HG02938 (cell line): ENCODE measurements at regions not wholly inside any gene's neighbourhood (a gene's known extent, or its start where the extent isn't known, plus 50 kb on each side); places are given as distances from the start of the nearest gene placed in this dataset.
"Not testable (repeated sequence)": the region's sequence is repeated elsewhere in the genome, so short reads cannot be mapped to it uniquely, and the experiment has no call there.

Experiments used
- ATAC-seq: cut with Tn5 transposase; IDR thresholded peaks from one replicate; pipeline ENCODE4 v1.9.1; 2021; ENCODE audit warnings: mild to moderate bottlenecking, moderate library complexity; ENCODE audit not compliant: unreplicated experiment

DNA sequence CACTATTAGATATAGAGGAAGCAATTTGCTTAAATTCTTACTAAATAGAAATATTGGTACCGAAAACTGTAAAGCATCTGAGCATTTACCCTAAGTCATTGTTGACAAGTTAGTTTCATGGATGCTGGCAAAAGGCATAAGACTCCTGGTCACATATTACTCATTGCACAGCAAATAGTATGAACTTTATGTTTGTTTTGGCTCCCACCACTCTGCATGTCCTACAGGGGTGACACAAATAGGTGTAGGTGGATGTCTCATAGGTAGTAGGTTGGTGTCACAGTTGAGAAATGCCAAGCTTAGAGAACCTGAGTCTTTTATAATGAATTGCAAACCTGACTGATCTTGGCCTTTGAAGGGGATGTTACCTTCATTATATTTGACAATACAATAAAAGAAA is 199.6 kb upstream of the SEMA3D start:
- no peak for ATAC-seq

DNA sequence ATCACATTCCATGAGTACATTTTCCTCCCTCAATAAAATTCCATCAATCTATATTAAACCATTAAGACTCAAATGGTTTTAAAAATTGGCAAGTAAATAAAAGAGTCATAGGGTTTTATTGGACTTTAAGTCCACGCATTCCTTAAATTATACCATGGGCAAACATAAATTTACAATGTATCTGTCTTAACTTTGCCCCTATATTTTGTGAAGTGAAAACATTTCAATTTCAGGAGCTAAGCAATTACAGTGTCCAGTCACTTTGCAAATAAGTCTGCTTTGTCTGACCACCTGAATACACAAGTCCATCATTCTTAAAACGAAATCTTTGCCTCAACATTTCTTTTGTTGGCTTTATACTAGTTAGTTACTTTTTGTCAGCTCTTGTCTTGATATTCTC is 197.5 kb upstream of the SEMA3D start:
- no peak for ATAC-seq

DNA sequence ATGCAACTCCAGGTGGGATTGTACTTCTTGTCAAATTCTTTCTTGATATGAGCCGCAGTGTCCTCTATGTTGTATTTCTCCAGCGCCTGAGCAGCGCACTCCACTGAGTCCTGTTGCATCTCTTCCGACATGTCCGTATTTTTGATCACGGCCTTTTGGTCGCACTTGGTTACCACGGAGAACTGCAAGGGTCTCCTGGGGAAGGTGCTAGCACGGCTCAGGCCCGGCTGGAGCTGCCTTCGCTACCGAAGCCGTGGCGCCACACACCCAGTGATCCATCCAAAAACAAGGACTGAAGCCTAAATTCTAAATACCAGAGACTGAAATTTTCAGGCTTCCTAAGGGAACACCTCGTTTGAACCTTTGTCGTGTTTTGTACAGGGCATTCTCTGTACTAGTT is 194.4 kb upstream of the SEMA3D start:
- ATAC-seq = no peak

DNA sequence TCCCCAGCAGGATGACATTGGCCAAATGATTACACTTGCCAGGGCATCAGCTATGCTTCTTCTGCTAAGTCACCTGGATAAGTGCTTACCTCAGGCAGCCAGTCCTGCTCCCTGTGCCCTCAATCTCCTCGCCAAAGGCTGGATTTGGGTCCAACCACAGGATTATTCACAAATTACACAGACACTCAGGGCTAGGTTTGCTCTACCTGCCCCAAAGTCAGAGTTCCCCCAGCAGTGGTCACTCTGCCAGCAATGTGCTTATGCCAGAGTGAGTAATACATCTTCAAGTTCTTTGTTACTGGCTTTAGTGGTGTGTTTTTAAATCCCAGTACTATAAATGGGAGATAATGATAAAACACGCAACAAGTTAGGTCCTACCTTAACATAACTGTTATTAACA is 189.7 kb upstream of the SEMA3D start:
- ATAC-seq = no peak

DNA sequence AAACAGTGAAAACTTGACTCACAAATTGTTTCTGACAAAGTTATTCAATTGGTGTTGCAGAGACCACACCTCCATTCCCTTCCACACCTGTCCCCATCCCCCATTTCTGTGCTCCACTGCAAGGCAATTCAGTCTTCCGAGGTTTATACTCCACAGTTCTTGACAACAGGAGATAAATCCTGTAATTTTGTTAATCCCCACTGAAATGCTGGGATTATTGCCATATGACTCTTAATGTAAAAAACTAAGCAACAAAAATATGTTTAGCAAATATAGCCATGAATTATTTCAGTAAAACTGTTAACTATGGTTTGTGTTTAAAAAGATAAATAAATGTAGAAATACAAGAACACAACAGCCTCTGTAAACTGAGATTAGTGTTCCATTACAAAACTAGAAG is 170.1 kb upstream of the SEMA3D start:
- ATAC-seq = no peak

DNA sequence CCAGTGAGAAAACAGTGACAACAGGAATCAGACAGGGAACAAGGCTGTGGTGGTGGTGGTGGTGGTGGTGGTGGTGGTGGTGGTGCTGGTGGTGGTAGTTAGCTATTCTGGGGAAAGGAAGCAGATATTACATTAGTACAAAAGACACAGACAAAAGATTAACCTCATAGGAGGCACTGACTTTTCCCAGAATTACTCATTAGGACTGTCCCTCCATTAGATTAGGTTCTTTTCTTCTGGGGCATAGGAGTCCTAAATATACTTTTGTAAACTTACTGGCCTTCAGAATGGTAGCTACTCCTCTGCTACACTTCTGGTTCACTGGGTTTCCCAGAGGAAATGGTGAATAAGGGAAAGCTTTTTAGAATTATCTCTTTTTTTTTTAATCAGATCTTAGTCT is 156.6 kb upstream of the SEMA3D start:
- peak; percentile 66 for ATAC-seq

DNA sequence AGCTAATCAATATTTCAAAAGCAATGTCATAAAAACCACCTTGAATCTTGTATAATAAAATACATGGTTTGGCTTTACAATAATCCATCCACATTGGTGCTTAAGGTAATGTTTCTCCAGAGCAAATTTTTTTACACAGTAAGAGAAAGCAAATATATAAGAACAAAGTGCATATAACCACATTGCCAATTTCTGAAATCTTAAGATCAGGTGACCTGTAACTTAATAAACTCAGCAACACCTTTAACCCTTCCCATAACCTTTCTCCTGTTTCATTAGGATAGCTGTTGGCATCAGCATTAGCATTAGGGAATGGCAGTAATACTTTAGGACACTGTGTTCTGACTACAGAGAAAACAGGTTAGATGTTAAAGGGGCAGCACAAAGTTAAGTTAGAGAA is 155.9 kb upstream of the SEMA3D start:
- ATAC-seq = no peak

DNA sequence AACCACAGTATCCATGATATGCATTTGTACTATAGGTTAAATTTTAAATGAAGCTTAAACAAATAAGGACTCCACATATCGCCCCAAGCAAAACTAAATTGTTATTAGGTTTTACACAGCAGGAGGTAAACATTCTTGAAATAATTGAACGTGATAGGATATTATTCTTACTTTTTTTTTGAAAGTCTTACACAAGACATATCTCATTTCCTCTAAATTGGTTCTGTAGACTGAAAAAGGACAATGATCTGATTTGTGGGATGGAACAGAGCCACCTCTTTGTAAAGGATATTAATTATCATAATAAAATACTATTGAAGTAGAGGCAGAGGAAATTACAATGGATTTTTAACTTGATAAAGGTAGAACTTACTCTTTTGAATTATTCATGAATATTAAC is 155.1 kb upstream of the SEMA3D start:
- ATAC-seq = no peak

DNA sequence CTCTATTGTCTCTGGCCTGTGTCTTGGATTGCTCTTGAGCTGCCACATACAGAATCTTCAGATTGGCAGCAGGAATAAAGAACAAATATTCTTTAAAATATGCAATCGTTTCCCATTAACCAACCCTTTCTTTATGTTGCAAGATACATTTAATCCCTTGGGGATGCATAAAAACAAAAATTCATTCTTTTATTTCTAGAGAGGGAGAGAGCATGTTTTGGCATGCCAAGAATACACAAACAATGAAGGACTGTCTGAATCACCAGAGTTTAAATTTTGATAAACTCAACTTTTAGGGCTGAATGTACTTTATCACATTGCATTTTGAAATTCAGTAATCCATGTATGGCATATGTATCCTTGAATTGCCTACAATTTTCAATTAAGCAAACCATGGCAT is 154.3 kb upstream of the SEMA3D start:
- no peak for ATAC-seq

DNA sequence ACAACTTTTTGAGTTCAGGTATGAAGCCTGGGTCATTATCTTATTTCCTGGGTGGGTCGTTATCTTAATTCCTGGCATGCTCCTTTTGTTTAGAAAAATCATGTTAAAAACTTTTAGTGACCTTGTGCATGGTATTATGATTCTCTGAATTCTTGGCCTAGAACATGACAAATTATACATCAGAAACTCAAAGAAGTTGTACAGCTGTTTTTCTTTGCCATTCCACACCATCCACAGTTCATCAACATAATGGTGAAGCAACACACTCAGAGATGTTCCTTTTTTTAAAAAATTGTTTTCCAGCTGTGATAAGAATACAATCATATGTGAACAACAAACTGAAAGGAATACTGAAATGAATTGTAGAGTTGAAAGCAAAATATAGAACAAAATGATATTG is 149.2 kb upstream of the SEMA3D start:
- no peak for ATAC-seq

DNA sequence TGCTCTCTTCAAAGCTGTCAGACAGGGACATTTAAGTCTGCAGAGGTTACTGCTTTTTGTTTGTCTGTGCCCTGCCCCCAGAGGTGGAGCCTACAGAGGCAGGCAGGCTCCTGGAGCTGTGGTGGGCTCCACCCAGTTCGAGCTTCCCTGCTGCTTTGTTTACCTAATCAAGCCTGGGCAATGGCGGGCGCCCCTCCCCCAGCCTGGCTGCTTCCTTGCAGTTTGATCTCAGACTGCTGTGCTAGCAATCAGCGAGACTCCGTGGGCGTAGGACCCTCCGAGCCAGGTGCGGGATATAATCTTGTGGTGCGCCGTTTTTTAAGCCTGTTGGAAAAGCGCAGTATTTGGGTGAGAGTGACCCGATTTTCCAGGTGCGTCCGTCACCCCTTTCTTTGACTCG is 148.3 kb upstream of the SEMA3D start:
- ATAC-seq = not testable (repeated sequence)

DNA sequence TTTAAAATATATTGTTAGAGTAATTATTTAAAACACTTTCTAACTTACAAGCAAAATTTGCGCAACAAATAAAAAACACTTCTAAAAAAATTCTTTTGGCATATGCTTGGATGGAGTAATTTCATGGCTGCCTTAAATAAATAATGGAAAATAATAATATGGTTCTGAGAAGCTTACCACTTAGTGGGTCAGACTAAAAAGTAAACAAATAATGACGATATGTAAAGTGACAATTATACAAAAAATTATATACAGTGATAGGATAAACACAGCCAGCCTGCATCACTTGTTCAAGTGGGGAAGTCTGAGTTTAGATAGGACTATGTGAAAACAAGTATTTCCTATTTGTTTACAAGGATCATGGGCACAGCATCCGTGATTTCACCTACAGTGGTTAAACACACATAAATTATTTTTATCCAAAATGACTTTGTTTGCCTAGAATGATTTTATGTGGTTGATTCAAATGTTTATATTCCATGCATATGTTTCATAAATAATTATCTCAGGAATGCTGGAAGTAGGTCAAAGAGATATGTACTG is 141.7 kb upstream of the SEMA3D start:
- no peak for ATAC-seq

DNA sequence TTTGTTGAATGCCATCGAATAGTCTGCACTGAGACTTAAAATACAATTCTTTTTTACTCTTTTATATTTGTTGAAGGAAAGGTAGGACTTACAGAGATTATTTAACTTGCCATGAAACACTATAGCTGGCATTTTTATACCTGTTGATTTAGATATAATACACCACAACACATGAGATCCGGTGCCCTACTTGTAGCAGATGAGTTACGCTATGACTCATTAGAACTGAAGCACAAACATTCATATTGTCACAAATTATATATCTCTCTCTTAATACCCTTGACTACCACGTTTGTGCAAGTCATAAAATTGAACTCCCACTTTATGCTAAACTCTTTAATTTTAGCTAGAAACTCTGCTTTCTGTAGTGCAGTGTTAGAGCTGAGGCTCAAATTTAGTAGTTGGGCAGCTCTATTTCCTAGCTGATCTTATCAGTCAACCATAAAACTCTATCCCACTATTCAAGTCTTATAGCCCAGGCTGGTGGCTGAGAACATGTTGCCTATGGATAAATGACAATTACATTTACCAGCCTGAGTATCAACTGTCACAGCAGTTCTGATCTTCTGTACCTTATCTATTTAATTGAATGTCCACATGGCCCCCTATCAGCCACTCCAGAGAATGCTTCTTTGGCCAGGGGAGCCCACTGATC is 137.4 kb upstream of the SEMA3D start:
- ATAC-seq = no peak

DNA sequence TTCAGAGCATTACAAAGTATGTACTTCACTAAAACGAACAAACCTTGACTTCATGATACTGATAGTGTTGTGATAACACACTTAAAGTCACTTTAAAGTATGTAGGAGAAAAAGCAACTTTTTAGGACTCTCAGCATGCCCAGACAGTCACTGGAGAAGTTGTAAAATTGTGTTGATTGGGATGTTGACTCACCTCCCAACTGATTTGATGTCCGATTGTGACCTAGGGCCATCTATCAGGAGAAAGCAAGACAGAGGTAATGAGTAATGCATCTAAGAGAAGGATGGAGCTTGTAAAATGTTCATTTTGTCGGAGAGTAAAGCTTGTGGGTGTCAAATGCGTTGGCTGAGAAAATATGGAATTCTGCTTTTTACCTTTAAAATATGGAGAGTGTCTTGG is 135.4 kb upstream of the SEMA3D start:
- no peak for ATAC-seq

DNA sequence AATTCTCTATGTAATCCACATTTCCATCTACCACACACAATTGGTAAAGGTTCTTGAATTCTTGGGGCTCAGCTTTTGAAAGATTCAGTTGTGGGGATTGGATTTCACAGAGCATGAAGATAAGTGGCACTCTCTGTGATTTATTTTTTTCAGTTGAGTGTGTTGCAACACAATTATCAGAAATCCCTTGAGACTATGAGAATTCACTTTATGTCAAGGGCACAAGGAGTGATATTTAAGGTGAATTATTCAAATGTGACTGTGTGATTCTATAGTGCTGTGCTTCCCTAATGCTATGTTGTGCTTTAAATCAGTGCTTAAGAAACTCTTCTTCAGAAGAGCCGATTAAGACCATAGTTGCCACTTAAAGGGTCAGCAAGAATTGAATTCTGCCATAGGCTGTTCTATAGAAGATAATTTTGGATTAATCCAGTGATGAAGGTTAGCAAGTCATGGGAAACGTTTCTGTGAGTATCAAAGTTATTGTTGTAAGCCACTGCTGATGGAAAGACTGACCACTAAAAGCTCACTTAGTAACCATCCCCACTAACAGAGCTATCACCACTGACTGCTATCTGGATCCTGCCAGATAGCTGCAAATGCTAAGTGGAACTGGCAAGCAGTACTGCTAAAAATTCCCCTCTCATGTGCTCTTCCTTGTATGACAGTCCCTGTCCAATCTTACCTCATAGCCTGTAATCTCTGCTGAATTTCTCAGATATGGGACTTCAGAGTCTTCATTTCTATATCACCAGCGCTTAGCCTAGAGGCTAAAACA is 134.0 kb upstream of the SEMA3D start:
- no peak for ATAC-seq

DNA sequence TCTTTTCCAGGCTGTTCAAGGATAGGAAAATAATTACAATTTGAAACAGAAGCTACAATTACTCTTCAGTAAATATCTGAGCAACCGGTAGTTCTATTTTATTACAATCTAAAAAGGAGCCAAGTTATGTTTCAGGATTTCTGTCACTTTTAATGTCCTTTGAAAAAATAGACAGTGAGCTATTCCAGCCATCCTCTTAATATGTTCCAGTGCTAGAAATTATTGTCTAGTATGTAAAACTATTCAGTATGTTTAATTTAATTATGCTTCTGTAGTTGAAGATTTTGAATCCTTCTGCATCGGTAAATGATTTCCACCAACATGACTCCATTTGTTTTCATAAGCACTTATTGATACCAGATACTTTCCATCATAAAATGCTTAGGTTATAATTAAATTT is 129.6 kb upstream of the SEMA3D start:
- no peak for ATAC-seq

DNA sequence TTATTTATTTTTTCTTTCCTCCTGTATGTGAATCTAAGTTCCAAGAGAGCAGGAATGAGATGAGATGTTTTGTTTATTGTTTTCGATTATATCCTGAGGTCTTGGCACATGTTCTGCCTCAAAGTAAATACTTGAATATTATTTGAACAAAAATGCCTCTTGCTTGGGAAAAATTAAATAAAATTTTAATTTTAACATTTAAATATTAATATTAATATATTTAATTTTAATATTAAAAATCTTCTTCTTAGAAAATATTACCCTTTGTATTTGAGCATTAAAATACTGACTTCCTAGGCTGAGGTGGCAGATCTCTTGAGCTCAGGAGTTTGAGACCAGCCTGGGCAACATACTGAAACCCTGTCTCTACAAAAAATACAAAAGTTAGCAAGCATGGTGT is 123.4 kb upstream of the SEMA3D start:
- ATAC-seq = no peak

DNA sequence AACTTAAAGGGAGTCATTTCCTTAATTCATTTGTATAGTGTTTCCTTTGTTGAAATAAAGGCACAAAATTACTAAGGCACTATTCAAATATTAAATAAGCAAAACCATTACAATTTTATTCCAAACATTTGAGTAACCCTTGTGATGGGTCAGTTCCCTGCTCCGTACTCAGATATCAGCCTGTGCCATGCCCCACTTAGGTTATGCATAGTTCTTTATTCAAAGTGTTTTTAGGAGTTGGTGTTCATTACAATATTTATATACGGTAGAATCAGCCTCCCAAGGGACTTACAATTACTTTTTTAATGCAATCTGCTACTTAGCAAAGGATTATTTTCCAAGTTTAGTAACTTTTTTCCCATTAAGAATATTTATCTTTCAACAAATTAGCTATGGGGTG is 119.3 kb upstream of the SEMA3D start:
- ATAC-seq = no peak

DNA sequence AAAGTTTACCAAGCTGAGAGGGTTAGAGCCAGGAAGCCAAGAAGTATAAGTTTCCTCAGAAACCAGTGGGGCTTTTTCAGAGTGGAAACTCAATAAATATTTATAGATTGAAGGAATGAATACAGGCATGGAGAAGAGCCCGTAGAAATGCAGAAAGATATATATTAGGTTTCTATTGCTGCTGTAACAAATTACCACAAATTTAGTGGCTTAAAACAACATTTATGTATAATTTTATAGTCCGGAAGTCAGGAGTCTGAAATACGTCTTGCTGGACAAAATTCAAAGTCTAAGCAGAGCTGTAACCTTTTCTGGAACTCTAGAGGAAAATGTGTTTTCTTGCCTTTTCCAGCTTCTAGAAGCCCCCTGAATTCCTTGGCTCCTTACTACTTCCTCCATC is 107.3 kb upstream of the SEMA3D start:
- ATAC-seq = no peak

DNA sequence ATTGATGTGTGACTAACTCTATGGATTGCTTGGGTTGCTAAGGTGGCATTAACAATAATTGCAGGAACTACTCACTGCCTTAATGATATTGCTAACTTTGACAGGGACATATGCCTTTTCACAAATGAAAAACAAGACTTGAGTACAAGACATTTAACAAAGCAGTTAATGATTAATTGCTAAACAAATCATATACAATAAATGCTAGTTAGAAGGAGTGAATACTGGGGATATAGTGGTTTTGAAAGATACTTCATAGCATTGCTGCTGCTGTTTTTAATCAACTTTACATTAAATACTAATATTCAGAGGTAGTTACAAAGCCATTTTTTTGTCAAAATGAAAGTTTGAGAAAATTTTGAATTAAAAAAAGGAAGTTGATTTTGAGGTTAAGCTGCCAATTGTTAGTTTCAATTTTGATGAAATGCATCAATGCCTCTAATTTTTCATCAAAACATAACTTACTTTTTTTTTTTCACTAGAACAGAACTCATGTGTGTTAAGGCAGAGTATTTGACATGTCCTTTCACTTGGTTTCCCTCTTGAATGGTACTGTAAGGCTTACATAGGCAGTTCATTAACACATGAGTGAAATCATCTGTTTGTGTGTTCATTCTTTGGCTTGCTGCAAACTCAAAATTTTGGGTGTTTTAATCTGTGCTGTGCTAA is 106.2 kb upstream of the SEMA3D start:
- ATAC-seq = peak; percentile 69

DNA sequence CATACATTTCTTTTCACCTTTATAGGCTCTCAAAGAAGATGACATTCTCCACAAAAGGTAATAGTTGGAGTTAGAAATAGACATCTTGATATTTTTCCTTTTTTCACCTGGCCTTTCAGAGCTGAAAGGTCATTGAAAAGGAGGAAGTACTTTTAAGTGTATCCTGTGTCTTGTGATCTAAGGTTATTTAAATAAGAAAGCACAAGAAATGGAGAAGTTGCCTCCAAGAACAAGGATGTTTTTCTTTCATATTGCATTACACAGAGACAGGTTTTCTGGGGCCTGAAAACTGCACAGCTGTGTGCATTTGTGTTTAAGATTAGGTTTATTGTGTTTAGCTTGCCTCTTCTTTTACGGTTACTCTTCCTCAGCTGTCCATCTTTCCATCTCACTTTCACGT is 103.4 kb upstream of the SEMA3D start:
- no peak for ATAC-seq

DNA sequence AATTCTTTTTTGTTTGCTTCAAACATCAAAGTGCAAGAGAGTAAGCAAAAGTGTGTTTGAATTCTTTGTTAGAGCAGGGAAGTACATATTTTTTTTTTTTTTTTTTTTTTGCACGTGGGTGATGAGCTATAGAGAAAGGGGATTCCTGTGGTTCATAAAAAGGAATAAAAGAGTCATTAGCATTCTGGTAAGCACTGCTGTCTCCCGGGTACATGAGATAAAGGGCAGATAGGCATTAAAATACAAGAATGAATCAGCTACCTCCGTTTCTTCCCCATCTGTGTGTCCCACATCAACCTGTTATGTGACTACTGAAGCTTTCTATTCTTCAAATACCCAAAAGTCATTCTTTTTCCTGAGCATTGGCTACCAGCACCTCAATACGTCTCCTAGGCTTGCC is 102.4 kb upstream of the SEMA3D start:
- ATAC-seq = no peak
